Left lung (tissue), 4 donors: ENCODE measurements at regions not wholly inside any gene's neighbourhood (a gene's known extent, or its start where the extent isn't known, plus 50 kb on each side); places are given as distances from the start of the nearest gene placed in this dataset.
A peak's percentile ranks its signal among the peaks of the same experiment; 100 is the strongest.

Experiments
- ATAC-seq: fragments of 200-7000 bp; cut with Tn5 transposase; one replicate; pipeline ENCODE4 v1.9.1; 2020; ENCODE audit warnings: moderate library complexity
- DNase-seq, 4 donors: peaks; one replicate each; pipeline ENCODE4 v3.0.0-alpha.2; 2013 to 2020
- H3K27ac ChIP-seq, 2 donors: fragments of 200-600 bp; sonication (generic) in 1 of 2; one replicate each; pipeline versions ENCODE4 v1.5.0 to v1.8.0; 2020 to 2021
- H3K27me3 ChIP-seq, 2 donors: fragments of 200-600 bp; sonication (generic) in 1 of 2; one replicate each; pipeline versions ENCODE4 v1.5.0 to v1.8.0; 2020 to 2021
- H3K36me3 ChIP-seq, 2 donors: fragments of 200-600 bp; sonication (generic) in 1 of 2; one replicate each; pipeline versions ENCODE4 v1.5.0 to v1.8.0; 2020 to 2021
- H3K4me1 ChIP-seq, 2 donors: fragments of 200-600 bp; one replicate each; pipeline ENCODE4 v1.8.0; 2021
- H3K4me3 ChIP-seq, 2 donors: fragments of 200-600 bp; sonication (generic) in 1 of 2; one replicate each; pipeline versions ENCODE4 v1.5.0 to v1.8.0; 2020 to 2021; ENCODE audit warnings: mild to moderate bottlenecking in 1 of 2
- H3K9me3 ChIP-seq, 2 donors: fragments of 200-600 bp; sonication (generic) in 1 of 2; one replicate each; pipeline versions ENCODE4 v1.5.0 to v1.8.0; 2020 to 2021
- CTCF ChIP-seq, 2 donors: fragments of 200-600 bp; sonication (generic) in 1 of 2; IDR thresholded peaks; one replicate each; pipeline versions ENCODE4 v1.5.0 to v1.8.0; 2021; ENCODE audit warnings: antibody characterized with exemption in 2 of 2
- intact Hi-C, 2 donors: fragments of 100-400 bp; cut with DNase I; formaldehyde crosslinking; loops; one replicate each; pipeline versions ENCODE4 v1.11.2 to v1.14.2; 2022
- donor health status: DM: no; HTN: yes; CAD: no.
- donor health status: DM: no; HTN: no; CAD: no.

- no peak for TF ChIP-seq CTCF (IDR thresholded peaks at IDR 0.05)
- Histone ChIP-seq H3K4me1 (no peaks in the 10 kb centered on the region), H3K9me3 (no peaks in the 10 kb centered on the region), H3K27me3 (no peaks in the 10 kb centered on the region), H3K4me3 (no peak overlapping the region), H3K27ac (no peak overlapping the region), H3K36me3 (no peaks in the 10 kb centered on the region)
- intact Hi-C loops, result no loop called here
- DNase-seq (no peak), ATAC-seq (peak; percentile 47)
Observed at GRCh38 chr12:60335745-60336144, 739.9 kb downstream of the SLC16A7 start.

DNA sequence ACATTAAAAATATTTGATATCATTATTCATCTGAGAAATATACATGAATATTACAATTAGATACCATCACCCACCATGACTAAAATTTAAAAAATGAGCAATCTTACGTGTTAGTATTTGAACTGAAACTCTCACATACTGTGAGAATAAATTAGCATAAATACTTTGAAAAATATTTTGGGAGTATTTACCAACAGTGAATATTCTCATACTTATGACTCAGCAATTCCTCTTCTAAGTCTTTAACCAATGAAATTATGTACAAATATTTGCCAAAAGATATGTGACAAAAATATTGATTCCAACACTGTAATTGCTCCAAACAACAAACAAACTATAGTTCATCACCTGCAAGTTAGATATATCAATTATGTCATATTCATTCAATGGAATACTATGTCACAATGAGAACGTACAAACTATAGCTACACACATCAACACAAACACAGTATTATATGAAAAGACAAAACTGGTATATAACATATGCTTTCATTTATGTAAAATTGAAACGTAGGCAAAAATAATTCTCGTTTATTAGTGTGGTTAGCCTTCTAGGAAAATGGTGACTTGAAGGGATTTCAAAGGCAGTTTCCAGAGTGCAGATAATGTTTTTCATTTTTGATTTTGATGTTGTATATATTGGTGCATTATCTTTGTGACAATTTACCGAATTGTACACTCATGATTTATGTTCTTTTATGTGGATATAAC is 742.2 kb downstream of the SLC16A7 start:
- intact Hi-C loops, result no loop called here

GRCh38 chr12:60345442-60345841 is 749.6 kb downstream of the SLC16A7 start:
- intact Hi-C loops, result no loop called here
- Histone ChIP-seq H3K4me3 (no peak overlapping the region), H3K4me1 (no peaks in the 10 kb centered on the region), H3K27ac (no peak overlapping the region), H3K36me3 (no peaks in the 10 kb centered on the region), H3K27me3 (no peaks in the 10 kb centered on the region), H3K9me3 (no peaks in the 10 kb centered on the region)
- ATAC-seq, result no peak
- no peak for DNase-seq
- no peak for TF ChIP-seq CTCF (IDR thresholded peaks at IDR 0.05)

More for the DNA sequence above, 742.2 kb downstream of the SLC16A7 start:
- Histone ChIP-seq H3K4me3 (no peak overlapping the region), H3K9me3 (no peaks in the 10 kb centered on the region), H3K4me1 (no peaks in the 10 kb centered on the region), H3K27me3 (no peaks in the 10 kb centered on the region), H3K36me3 (no peaks in the 10 kb centered on the region), H3K27ac (no peak overlapping the region)
- no peak for TF ChIP-seq CTCF (IDR thresholded peaks at IDR 0.05)
- DNase-seq, result no peak
- no peak for ATAC-seq

DNA sequence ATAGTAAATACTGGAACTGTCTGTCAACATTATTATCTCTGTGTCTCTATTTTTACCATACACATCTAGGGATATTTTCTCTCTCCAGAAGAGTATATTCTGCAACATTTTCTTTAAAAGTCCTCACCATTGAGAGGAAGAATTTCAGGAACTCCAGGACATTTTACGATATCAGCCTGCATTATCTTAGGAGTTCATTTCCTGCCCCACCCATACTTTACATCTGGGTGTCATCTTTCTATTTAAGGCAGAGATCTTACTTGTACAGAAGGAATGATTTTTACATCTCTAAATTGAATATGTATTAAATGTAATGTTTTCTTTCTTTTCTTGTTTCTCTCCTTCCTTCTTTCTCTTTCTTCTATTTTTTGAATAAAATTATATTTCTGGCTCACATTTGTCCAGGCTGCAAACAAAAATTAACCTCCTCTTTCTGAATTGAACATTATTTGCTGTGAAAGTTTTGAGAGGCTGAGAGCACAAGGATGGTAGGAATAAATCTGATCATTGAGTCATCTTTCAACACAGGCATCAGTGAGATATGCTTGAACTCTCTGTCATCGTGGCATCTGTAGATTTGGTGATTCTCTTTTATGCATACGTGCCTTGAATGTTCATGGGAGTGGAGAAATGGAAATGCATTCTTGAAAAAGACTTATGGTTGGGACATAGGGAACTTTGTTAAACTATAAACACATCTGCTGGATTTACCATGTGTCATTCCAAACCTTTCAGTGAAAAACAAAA is 753.6 kb downstream of the SLC16A7 start:
- DNase-seq (no peak), ATAC-seq (no peak)
- no peaks in the 10 kb centered on the region for H3K36me3 ChIP-seq
- intact Hi-C loops, result no loop called here
- H3K9me3 ChIP-seq, result peaks cover 0 to 9% of the 10 kb centered on the region in 2 donors
- H3K4me3 ChIP-seq, result no peak overlapping the region
- H3K4me1 ChIP-seq, result no peaks in the 10 kb centered on the region
- no peak for TF ChIP-seq CTCF (IDR thresholded peaks at IDR 0.05)
- no peak overlapping the region for H3K27ac ChIP-seq
- H3K27me3 ChIP-seq, result no peaks in the 10 kb centered on the region

- peak in 1 of 4 donors; percentile 43 for DNase-seq
- TF ChIP-seq CTCF (IDR thresholded peaks at IDR 0.05), result no peak
- H3K4me1 ChIP-seq, result no peaks in the 10 kb centered on the region
- no peaks in the 10 kb centered on the region for H3K36me3 ChIP-seq
- no peak overlapping the region for H3K27ac ChIP-seq
- ATAC-seq, result no peak
- H3K9me3 ChIP-seq, result peaks cover 0 to 16% of the 10 kb centered on the region in 2 donors
- intact Hi-C loops, result no loop called here
- H3K27me3 ChIP-seq, result no peaks in the 10 kb centered on the region
- H3K4me3 ChIP-seq, result no peak overlapping the region
Observed at GRCh38 chr12:60387356-60387755, 791.5 kb downstream of the SLC16A7 start.
